DOHH2 (cell line): ENCODE measurements at regions not wholly inside any gene's neighbourhood (a gene's known extent, or its start where the extent isn't known, plus 50 kb on each side); places are given as distances from the start of the nearest gene placed in this dataset.

Experiments
- H3F3A ChIP-seq: fragments of 200-600 bp; sonication (generic), shearing (Covaris generic); 2 replicates; pipeline ENCODE4 v1.6.0; 2016; ENCODE audit warnings: antibody characterized with exemption, mild to moderate bottlenecking; ENCODE audit not compliant: control insufficient read depth, insufficient read depth
- H3K27ac ChIP-seq: fragments of 200-600 bp; sonication (generic); 2 replicates; pipeline ENCODE4 v1.5.1; 2014; ENCODE audit warnings: low read depth, mild to moderate bottlenecking, low read length, moderate library complexity
- H3K27me3 ChIP-seq: fragments of 200-600 bp; sonication (generic); 2 replicates; pipeline ENCODE4 v1.6.1; 2014; ENCODE audit warnings: mild to moderate bottlenecking, low read length, mixed read lengths; ENCODE audit not compliant: control insufficient read depth
- H3K36me3 ChIP-seq: fragments of 200-600 bp; sonication (generic); 2 replicates; pipeline ENCODE4 v1.6.1; 2014; ENCODE audit warnings: mild to moderate bottlenecking, low read length, moderate library complexity, mixed read lengths; ENCODE audit not compliant: control insufficient read depth
- H3K4me1 ChIP-seq: fragments of 200-600 bp; sonication (generic); 2 replicates; pipeline ENCODE4 v1.6.1; 2014; ENCODE audit warnings: mild to moderate bottlenecking, low read length, mixed read lengths; ENCODE audit not compliant: control insufficient read depth
- H3K4me2 ChIP-seq: fragments of 200-600 bp; sonication (generic); 2 replicates; pipeline ENCODE4 v1.6.0; 2014; ENCODE audit warnings: mild to moderate bottlenecking, low read length, moderate library complexity
- H3K4me3 ChIP-seq: fragments of 200-600 bp; sonication (generic); 2 replicates; pipeline ENCODE4 v1.5.1; 2014; ENCODE audit warnings: mild to moderate bottlenecking, low read length, mixed read lengths
- H3K79me2 ChIP-seq: fragments of 200-600 bp; sonication (generic); 2 replicates; pipeline ENCODE4 v1.6.1; 2014; ENCODE audit warnings: mild to moderate bottlenecking, low read length, mixed read lengths; ENCODE audit not compliant: control insufficient read depth
- H3K9me2 ChIP-seq: fragments of 200-600 bp; sonication (generic); replicated peaks from 2 replicates; pipeline ENCODE4 v1.6.1; 2014; ENCODE audit warnings: mild to moderate bottlenecking, low read length, mixed read lengths; ENCODE audit not compliant: control insufficient read depth
- H3K9me3 ChIP-seq: fragments of 200-600 bp; sonication (generic); 2 replicates; pipeline ENCODE4 v1.6.1; 2014; ENCODE audit warnings: antibody characterized with exemption, low read length, mixed read lengths; ENCODE audit not compliant: control insufficient read depth, insufficient read depth
- H4K20me1 ChIP-seq: fragments of 200-600 bp; sonication (generic); 2 replicates; pipeline ENCODE4 v1.6.0; 2014; ENCODE audit warnings: low read depth, mild to moderate bottlenecking, antibody characterized with exemption, low read length, moderate library complexity; ENCODE audit not compliant: control insufficient read depth, insufficient read depth
- EZH2phosphoT487 ChIP-seq: fragments of 200-600 bp; sonication (generic); IDR thresholded peaks from 2 replicates; pipeline ENCODE4 v1.6.1; 2017; ENCODE audit warnings: borderline replicate concordance, mild to moderate bottlenecking, antibody characterized with exemption, low read length, moderate library complexity, mixed read lengths
- TF ChIP-seq, protein P1 (sequence below): fragments of 200-600 bp; sonication (generic); IDR thresholded peaks from one replicate; pipeline ENCODE4 v1.5.1; 2014; ENCODE audit warnings: antibody characterized with exemption, mild to moderate bottlenecking, low read depth, low read length; ENCODE audit not compliant: poor library complexity, severe bottlenecking

DNA sequence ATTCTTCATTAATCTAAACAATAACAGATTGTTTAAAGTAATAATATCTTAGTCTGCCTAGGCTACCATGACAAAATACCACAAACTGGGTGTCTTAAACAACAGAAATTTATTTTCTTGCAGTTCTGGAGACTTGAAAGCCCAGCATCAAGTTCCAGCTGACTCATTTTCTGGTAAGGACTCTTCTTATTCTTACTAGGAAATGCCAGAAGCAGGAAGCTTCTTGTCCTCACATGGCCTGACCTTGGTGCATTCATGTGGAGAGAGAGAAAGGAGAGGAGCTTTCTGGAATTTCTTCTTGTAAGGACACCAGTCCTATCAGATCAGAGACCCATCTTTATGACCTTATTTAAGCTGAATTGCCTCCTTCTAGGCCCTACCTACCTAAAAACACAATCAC is 110.5 kb downstream of the ANKRD60 start:
- Histone ChIP-seq H3K9me2 (no peaks in the 10 kb centered on the region), H3K36me3 (no peaks in the 10 kb centered on the region), H4K20me1 (no peaks in the 10 kb centered on the region), H3K27me3 (peaks cover 4% of the 10 kb centered on the region), H3K27ac (no peak overlapping the region), H3K9me3 (no peaks in the 10 kb centered on the region), H3K4me3 (no peak overlapping the region), H3K79me2 (no peaks in the 10 kb centered on the region), H3K4me1 (no peaks in the 10 kb centered on the region), H3F3A (no peaks in the 10 kb centered on the region), H3K4me2 (no peak overlapping the region)
- TF ChIP-seq, protein P1, sequence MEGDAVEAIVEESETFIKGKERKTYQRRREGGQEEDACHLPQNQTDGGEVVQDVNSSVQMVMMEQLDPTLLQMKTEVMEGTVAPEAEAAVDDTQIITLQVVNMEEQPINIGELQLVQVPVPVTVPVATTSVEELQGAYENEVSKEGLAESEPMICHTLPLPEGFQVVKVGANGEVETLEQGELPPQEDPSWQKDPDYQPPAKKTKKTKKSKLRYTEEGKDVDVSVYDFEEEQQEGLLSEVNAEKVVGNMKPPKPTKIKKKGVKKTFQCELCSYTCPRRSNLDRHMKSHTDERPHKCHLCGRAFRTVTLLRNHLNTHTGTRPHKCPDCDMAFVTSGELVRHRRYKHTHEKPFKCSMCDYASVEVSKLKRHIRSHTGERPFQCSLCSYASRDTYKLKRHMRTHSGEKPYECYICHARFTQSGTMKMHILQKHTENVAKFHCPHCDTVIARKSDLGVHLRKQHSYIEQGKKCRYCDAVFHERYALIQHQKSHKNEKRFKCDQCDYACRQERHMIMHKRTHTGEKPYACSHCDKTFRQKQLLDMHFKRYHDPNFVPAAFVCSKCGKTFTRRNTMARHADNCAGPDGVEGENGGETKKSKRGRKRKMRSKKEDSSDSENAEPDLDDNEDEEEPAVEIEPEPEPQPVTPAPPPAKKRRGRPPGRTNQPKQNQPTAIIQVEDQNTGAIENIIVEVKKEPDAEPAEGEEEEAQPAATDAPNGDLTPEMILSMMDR, result no peak
- TF ChIP-seq EZH2phosphoT487, result no peak

DNA sequence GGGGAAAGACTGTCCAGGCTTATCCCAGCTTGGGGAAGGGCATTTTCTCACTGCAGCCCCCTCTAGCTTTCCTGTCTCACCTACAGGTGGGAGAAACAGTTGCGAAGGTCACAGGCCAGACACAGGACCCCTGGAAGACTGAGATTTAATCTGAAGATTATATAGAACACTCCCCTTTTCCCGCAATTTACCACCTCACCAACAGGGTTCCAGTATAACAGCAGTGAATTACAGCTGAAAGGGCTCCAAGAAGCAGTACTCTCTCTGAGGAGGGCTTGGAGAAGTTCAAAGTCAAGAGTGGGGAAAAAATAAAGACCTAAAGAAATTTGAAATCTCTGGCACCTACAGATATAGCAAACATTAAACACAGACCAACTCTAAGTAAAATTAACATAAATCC is 111.9 kb downstream of the ANKRD60 start:
- H3K9me2 ChIP-seq, result no peaks in the 10 kb centered on the region
- H3K36me3 ChIP-seq, result no peaks in the 10 kb centered on the region
- TF ChIP-seq EZH2phosphoT487, result no peak
- TF ChIP-seq, protein P1, result no peak
- no peaks in the 10 kb centered on the region for H3K79me2 ChIP-seq
- H3K27ac ChIP-seq, result no peak overlapping the region
- no peaks in the 10 kb centered on the region for H3K9me3 ChIP-seq
- H3K4me3 ChIP-seq, result no peak overlapping the region
- no peaks in the 10 kb centered on the region for H3K4me1 ChIP-seq
- H4K20me1 ChIP-seq, result no peaks in the 10 kb centered on the region
- no peak overlapping the region for H3K4me2 ChIP-seq
- no peaks in the 10 kb centered on the region for H3F3A ChIP-seq
- peaks cover 4% of the 10 kb centered on the region for H3K27me3 ChIP-seq

DNA sequence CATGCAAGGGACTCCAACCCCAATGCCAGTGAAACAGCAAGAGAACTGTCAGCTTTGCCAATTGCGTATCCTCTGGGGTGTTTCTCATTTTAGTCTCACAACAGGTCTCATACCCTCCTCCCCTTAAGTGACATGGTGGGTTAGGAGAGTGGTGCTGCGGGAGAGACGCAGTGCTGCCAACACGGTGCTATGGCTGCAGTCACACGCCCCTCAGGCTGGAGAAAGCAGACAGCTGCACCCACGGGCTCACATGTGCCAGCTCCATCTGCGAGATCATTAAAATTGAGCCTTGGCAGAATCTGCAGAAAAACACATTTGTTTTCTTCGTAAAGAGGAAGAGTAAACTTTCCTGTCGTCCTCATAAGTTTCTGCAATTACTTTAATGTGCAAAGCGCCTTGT is 114.7 kb downstream of the ANKRD60 start:
- Histone ChIP-seq H3K9me3 (no peaks in the 10 kb centered on the region), H3K36me3 (no peaks in the 10 kb centered on the region), H3K4me2 (no peak overlapping the region), H3K4me3 (no peak overlapping the region), H3K4me1 (no peaks in the 10 kb centered on the region), H3K9me2 (no peaks in the 10 kb centered on the region), H3K27me3 (peaks cover 7% of the 10 kb centered on the region; the same call in 1 of the 2 replicates), H4K20me1 (no peaks in the 10 kb centered on the region), H3F3A (no peaks in the 10 kb centered on the region), H3K27ac (no peak overlapping the region), H3K79me2 (no peaks in the 10 kb centered on the region)
- TF ChIP-seq EZH2phosphoT487, result no peak
- TF ChIP-seq, protein P1, result no peak
